Endothelial cell (in vitro differentiated cells): ENCODE measurements at regions not wholly inside any gene's neighbourhood (a gene's known extent, or its start where the extent isn't known, plus 50 kb on each side); places are given as distances from the start of the nearest gene placed in this dataset.

Experiments
- DNase-seq: peaks from one replicate; pipeline ENCODE4 v3.0.0; 2021; ENCODE audit warnings: low spot score
- H3K27ac Mint-ChIP-seq: one replicate; pipeline ENCODE4 v1.8.0; 2021; ENCODE audit warnings: mixed read lengths, inconsistent platforms; ENCODE audit not compliant: unreplicated experiment
- H3K27me3 Mint-ChIP-seq: one replicate; pipeline ENCODE4 v1.8.0; 2021; ENCODE audit warnings: mild to moderate bottlenecking, moderate library complexity, mixed read lengths, inconsistent platforms; ENCODE audit not compliant: unreplicated experiment
- H3K36me3 Mint-ChIP-seq: one replicate; pipeline ENCODE4 v1.8.0; 2021; ENCODE audit warnings: mild to moderate bottlenecking, low read depth, mixed read lengths, inconsistent platforms; ENCODE audit not compliant: unreplicated experiment
- H3K4me1 Mint-ChIP-seq: one replicate; pipeline ENCODE4 v1.8.0; 2021; ENCODE audit warnings: mild to moderate bottlenecking, mixed read lengths, inconsistent platforms; ENCODE audit not compliant: unreplicated experiment
- H3K4me3 Mint-ChIP-seq: one replicate; pipeline ENCODE4 v1.8.0; 2021; ENCODE audit warnings: mild to moderate bottlenecking, mixed read lengths, inconsistent platforms; ENCODE audit not compliant: unreplicated experiment
- H3K9me3 Mint-ChIP-seq: one replicate; pipeline ENCODE4 v1.8.0; 2021; ENCODE audit warnings: mixed read lengths, inconsistent platforms; ENCODE audit not compliant: unreplicated experiment
- CTCF ChIP-seq: fragments of 200-600 bp; sonication (generic); IDR thresholded peaks from one replicate; pipeline ENCODE4 v1.5.0; 2021; ENCODE audit warnings: antibody characterized with exemption; ENCODE audit not compliant: unreplicated experiment

GRCh38 chr2:192467953-192468660 lies 273.4 kb upstream of the TMEFF2 start:
- no peak for DNase-seq
- Mint-ChIP-seq H3K36me3 (no peaks in the 10 kb centered on the region), H3K27me3 (peaks cover 1% of the 10 kb centered on the region), H3K27ac (no peak overlapping the region), H3K9me3 (no peaks in the 10 kb centered on the region), H3K4me3 (no peak overlapping the region), H3K4me1 (no peaks in the 10 kb centered on the region)
- TF ChIP-seq CTCF: no peak

- H3K9me3 Mint-ChIP-seq: no peaks in the 10 kb centered on the region
- no peak for TF ChIP-seq CTCF
- no peak overlapping the region for H3K4me3 Mint-ChIP-seq
- DNase-seq: no peak
- H3K27ac Mint-ChIP-seq: no peak overlapping the region
- no peaks in the 10 kb centered on the region for H3K27me3 Mint-ChIP-seq
- no peaks in the 10 kb centered on the region for H3K4me1 Mint-ChIP-seq
- no peaks in the 10 kb centered on the region for H3K36me3 Mint-ChIP-seq
Measured at GRCh38 chr2:192465141-192465540, 270.4 kb upstream of the TMEFF2 start.

- no peak for TF ChIP-seq CTCF
- H3K36me3 Mint-ChIP-seq: no peaks in the 10 kb centered on the region
Measured at GRCh38 chr2:192459422-192459821, 264.7 kb upstream of the TMEFF2 start.

GRCh38 chr2:192448881-192449280 lies 254.1 kb upstream of the TMEFF2 start:
- no peak for DNase-seq
- Mint-ChIP-seq H3K4me1 (no peaks in the 10 kb centered on the region), H3K27me3 (peaks cover 6% of the 10 kb centered on the region), H3K4me3 (no peak overlapping the region), H3K36me3 (no peaks in the 10 kb centered on the region), H3K9me3 (no peaks in the 10 kb centered on the region), H3K27ac (no peak overlapping the region)
- no peak for TF ChIP-seq CTCF

More at GRCh38 chr2:192459422-192459821, 264.7 kb upstream of the TMEFF2 start:
- no peak for DNase-seq
- no peaks in the 10 kb centered on the region for H3K9me3 Mint-ChIP-seq
- H3K4me3 Mint-ChIP-seq: no peak overlapping the region
- no peaks in the 10 kb centered on the region for H3K27me3 Mint-ChIP-seq
- no peaks in the 10 kb centered on the region for H3K4me1 Mint-ChIP-seq
- no peak overlapping the region for H3K27ac Mint-ChIP-seq

GRCh38 chr2:192444286-192444838 lies 249.6 kb upstream of the TMEFF2 start:
- H3K9me3 Mint-ChIP-seq: no peaks in the 10 kb centered on the region
- peaks cover 2% of the 10 kb centered on the region for H3K4me1 Mint-ChIP-seq
- no peak overlapping the region for H3K27ac Mint-ChIP-seq
- peaks cover 2% of the 10 kb centered on the region for H3K27me3 Mint-ChIP-seq
- no peak for TF ChIP-seq CTCF
- no peak for DNase-seq
- H3K36me3 Mint-ChIP-seq: no peaks in the 10 kb centered on the region
- H3K4me3 Mint-ChIP-seq: no peak overlapping the region
